GM23338 (cell line): ENCODE measurements at regions not wholly inside any gene's neighbourhood (a gene's known extent, or its start where the extent isn't known, plus 50 kb on each side); places are given as distances from the start of the nearest gene placed in this dataset.

Experiments
- ATAC-seq: fragments of 200-7000 bp; cut with Tn5 transposase; 3 replicates; pipeline ENCODE4 v1.9.1; 2020
- DNase-seq: peaks from one replicate; pipeline ENCODE4 v3.0.0-alpha.2; 2015; ENCODE audit warnings: low spot score
- H2AFZ ChIP-seq: fragments of 200-600 bp; sonication (generic); 2 replicates; pipeline ENCODE4 v1.8.0; 2016; ENCODE audit warnings: antibody characterized with exemption, mild to moderate bottlenecking, moderate library complexity
- H3F3A ChIP-seq: fragments of 200-600 bp; sonication (generic); replicated peaks from 2 replicates; pipeline ENCODE4 v1.8.0; 2017; ENCODE audit warnings: antibody characterized with exemption, mixed run types, low read depth
- H3K27ac ChIP-seq: fragments of 200-600 bp; sonication (generic); 2 replicates; pipeline ENCODE4 v1.6.1; 2016; ENCODE audit warnings: low read depth
- H3K27me3 ChIP-seq: fragments of 200-600 bp; sonication (generic); 2 replicates; pipeline ENCODE4 v1.8.0; 2016; ENCODE audit warnings: mild to moderate bottlenecking, mixed run types, moderate library complexity; ENCODE audit not compliant: insufficient read depth
- H3K36me3 ChIP-seq: fragments of 200-600 bp; sonication (generic); 2 replicates; pipeline ENCODE4 v1.8.0; 2016; ENCODE audit warnings: mild to moderate bottlenecking; ENCODE audit not compliant: insufficient read depth
- H3K4me1 ChIP-seq: fragments of 200-600 bp; sonication (generic); 2 replicates; pipeline ENCODE4 v1.8.0; 2016; ENCODE audit warnings: mild to moderate bottlenecking, moderate library complexity; ENCODE audit not compliant: insufficient read depth
- H3K4me2 ChIP-seq: fragments of 200-600 bp; sonication (generic); 2 replicates; pipeline ENCODE4 v1.7.1; 2017; ENCODE audit warnings: mixed run types
- H3K4me3 ChIP-seq: fragments of 200-600 bp; sonication (generic); 2 replicates; pipeline ENCODE4 v1.6.1; 2016; ENCODE audit warnings: mixed run types
- H3K79me2 ChIP-seq: fragments of 200-600 bp; sonication (generic); replicated peaks from 2 replicates; pipeline ENCODE4 v1.8.0; 2017; ENCODE audit warnings: mild to moderate bottlenecking; ENCODE audit not compliant: insufficient read depth
- H3K9me2 ChIP-seq: fragments of 200-600 bp; sonication (generic); 2 replicates; pipeline ENCODE4 v1.8.0; 2017; ENCODE audit not compliant: insufficient read depth
- H4K20me1 ChIP-seq: fragments of 200-600 bp; sonication (generic); replicated peaks from 2 replicates; pipeline ENCODE4 v1.8.0; 2017; ENCODE audit warnings: mild to moderate bottlenecking; ENCODE audit not compliant: insufficient read depth
- H3K27ac Mint-ChIP-seq: 2 replicates; pipeline ENCODE4 v1.8.0; 2020; ENCODE audit warnings: inconsistent platforms, mild to moderate bottlenecking, moderate library complexity, mixed read lengths
- H3K27me3 Mint-ChIP-seq: 3 replicates; pipeline ENCODE4 v1.8.0; 2022; ENCODE audit warnings: low read depth, mild to moderate bottlenecking, moderate library complexity, mixed read lengths, inconsistent platforms; ENCODE audit not compliant: insufficient read depth, poor library complexity
- H3K36me3 Mint-ChIP-seq: 3 replicates; pipeline ENCODE4 v1.8.0; 2021; ENCODE audit warnings: low read depth, mild to moderate bottlenecking, inconsistent platforms, moderate library complexity, mixed read lengths
- H3K4me1 Mint-ChIP-seq: 3 replicates; pipeline ENCODE4 v1.8.0; 2020; ENCODE audit warnings: mild to moderate bottlenecking, inconsistent platforms, mixed read lengths
- H3K4me3 Mint-ChIP-seq: 3 replicates; pipeline ENCODE4 v1.8.0; 2021; ENCODE audit warnings: moderate library complexity, mild to moderate bottlenecking, inconsistent platforms, mixed read lengths
- H3K9me3 Mint-ChIP-seq: 3 replicates; pipeline ENCODE4 v1.8.0; 2020; ENCODE audit warnings: moderate library complexity, mild to moderate bottlenecking, inconsistent platforms, mixed read lengths
- CREB1 ChIP-seq: fragments of 250-450 bp; sonication (Bioruptor Pico); IDR thresholded peaks from 2 replicates; pipeline ENCODE4 v1.5.0; 2020; ENCODE audit warnings: low read depth, mild to moderate bottlenecking, moderate library complexity
- EZH2 ChIP-seq: fragments of 200-600 bp; sonication (generic); IDR thresholded peaks from one replicate; pipeline ENCODE4 v1.8.0; 2017; ENCODE audit warnings: antibody characterized with exemption, mild to moderate bottlenecking, low read depth; ENCODE audit not compliant: unreplicated experiment
- EZH2phosphoT487 ChIP-seq: fragments of 200-600 bp; sonication (generic); IDR thresholded peaks from one replicate; pipeline ENCODE4 v1.8.1; 2018; ENCODE audit warnings: antibody characterized with exemption; ENCODE audit not compliant: unreplicated experiment
- JUNB ChIP-seq: IDR thresholded peaks from one replicate; pipeline ENCODE4 v1.6.1; 2016; ENCODE audit warnings: antibody characterized with exemption; ENCODE audit not compliant: unreplicated experiment
- NANOG ChIP-seq: IDR thresholded peaks from 2 replicates; pipeline ENCODE4 v1.6.1; 2016; ENCODE audit warnings: antibody characterized with exemption, borderline replicate concordance
- POLR2AphosphoS5 ChIP-seq: IDR thresholded peaks from 2 replicates; pipeline ENCODE4 v1.6.1; 2016; ENCODE audit warnings: antibody characterized with exemption, low read depth
- ZNF114 ChIP-seq: fragments of 250-450 bp; sonication (Bioruptor Pico); IDR thresholded peaks from 2 replicates; pipeline ENCODE4 v1.5.0; 2020; ENCODE audit warnings: mild to moderate bottlenecking, moderate library complexity
- ZNF331 ChIP-seq: fragments of 250-450 bp; sonication (Bioruptor Pico); IDR thresholded peaks from 2 replicates; pipeline ENCODE4 v1.5.0; 2020; ENCODE audit warnings: low read depth, mild to moderate bottlenecking, moderate library complexity
- TF ChIP-seq, protein P1 (sequence below): IDR thresholded peaks from one replicate; pipeline ENCODE4 v1.6.1; 2018; ENCODE audit warnings: antibody characterized with exemption; ENCODE audit not compliant: unreplicated experiment
- TF ChIP-seq, protein P2 (sequence below): IDR thresholded peaks from 2 replicates; pipeline ENCODE4 v1.6.1; 2016; ENCODE audit warnings: antibody characterized with exemption
- TF ChIP-seq, protein P3 (sequence below), 2 experiments: fragments of 200-600 bp in 1 of 2; sonication (generic) in 1 of 2; conservative IDR thresholded peaks; 2 replicates each; pipeline versions ENCODE4 v1.5.1 to v1.6.1; 2016 to 2017; ENCODE audit warnings: antibody characterized with exemption in 2 of 2, low read depth in 2 of 2, mild to moderate bottlenecking in 2 of 2, moderate library complexity in 1 of 2

- TF ChIP-seq, protein P1, sequence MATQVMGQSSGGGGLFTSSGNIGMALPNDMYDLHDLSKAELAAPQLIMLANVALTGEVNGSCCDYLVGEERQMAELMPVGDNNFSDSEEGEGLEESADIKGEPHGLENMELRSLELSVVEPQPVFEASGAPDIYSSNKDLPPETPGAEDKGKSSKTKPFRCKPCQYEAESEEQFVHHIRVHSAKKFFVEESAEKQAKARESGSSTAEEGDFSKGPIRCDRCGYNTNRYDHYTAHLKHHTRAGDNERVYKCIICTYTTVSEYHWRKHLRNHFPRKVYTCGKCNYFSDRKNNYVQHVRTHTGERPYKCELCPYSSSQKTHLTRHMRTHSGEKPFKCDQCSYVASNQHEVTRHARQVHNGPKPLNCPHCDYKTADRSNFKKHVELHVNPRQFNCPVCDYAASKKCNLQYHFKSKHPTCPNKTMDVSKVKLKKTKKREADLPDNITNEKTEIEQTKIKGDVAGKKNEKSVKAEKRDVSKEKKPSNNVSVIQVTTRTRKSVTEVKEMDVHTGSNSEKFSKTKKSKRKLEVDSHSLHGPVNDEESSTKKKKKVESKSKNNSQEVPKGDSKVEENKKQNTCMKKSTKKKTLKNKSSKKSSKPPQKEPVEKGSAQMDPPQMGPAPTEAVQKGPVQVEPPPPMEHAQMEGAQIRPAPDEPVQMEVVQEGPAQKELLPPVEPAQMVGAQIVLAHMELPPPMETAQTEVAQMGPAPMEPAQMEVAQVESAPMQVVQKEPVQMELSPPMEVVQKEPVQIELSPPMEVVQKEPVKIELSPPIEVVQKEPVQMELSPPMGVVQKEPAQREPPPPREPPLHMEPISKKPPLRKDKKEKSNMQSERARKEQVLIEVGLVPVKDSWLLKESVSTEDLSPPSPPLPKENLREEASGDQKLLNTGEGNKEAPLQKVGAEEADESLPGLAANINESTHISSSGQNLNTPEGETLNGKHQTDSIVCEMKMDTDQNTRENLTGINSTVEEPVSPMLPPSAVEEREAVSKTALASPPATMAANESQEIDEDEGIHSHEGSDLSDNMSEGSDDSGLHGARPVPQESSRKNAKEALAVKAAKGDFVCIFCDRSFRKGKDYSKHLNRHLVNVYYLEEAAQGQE: no peak
- TF ChIP-seq CREB1 (CRISPR knock-in tag) (no peak), EZH2 (no peak), ZNF331 (CRISPR knock-in tag) (no peak)
Measured at GRCh38 chr22:44400763-44401060, 88.0 kb upstream of the SHISAL1 start (continued).

DNA sequence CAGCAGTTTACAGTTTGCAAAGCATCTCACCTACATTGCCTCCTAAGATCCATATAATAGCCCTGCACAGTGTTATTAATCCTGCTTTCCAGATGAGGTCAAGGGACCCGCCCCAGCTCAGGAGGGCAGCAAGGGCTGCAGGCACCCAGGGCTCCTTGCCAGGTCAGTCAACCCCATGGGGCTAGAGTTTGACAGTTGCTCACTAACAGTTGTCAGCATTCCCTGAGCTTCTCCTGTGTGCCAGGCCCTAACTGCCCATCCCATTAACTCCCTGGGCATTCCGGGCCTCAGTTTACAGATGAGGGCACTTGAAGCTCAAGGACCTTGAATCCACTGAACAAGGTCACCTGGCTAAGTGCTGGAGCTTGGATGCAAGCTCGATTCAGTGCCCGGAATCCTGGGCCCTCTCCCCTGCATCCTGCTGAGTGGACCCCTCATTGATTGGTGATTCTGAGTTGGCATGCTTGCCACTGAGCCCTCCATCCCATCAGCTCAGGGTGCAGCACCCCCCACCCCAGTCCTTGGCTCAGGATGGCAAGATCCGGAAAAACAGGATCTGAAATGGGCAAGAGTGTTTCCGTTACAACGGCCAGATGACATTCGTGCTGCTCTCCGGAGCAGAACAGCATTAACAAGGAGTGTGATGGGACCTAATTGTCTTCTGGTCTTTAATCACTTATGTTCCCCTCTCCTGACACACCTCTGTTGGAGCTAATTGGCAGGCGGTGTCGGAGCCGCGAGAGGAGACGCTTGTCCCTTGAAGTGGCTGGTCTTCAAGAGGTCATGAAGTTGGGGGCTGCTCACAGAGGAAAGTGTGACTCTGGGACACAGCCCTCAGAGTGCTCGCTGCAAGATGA is 87.4 kb upstream of the SHISAL1 start:
- Histone ChIP-seq H3K4me3 (no peak overlapping the region), H3K36me3 (no peaks in the 10 kb centered on the region), H3K79me2 (no peaks in the 10 kb centered on the region), H3K9me2 (no peaks in the 10 kb centered on the region), H2AFZ (no peak overlapping the region), H3F3A (no peaks in the 10 kb centered on the region), H3K4me1 (no peaks in the 10 kb centered on the region), H3K4me2 (no peak overlapping the region), H3K27ac (no peak overlapping the region), H4K20me1 (no peaks in the 10 kb centered on the region), H3K27me3 (no peaks in the 10 kb centered on the region)
- no peaks in the 10 kb centered on the region; the same call in 2 of the 3 replicates for H3K9me3 Mint-ChIP-seq
- H3K4me3 Mint-ChIP-seq: no peak overlapping the region
- peaks cover 13% of the 10 kb centered on the region for H3K27me3 Mint-ChIP-seq
- no peak overlapping the region for H3K27ac Mint-ChIP-seq
- no peaks in the 10 kb centered on the region for H3K36me3 Mint-ChIP-seq
- H3K4me1 Mint-ChIP-seq: peaks cover 3% of the 10 kb centered on the region; the same call in 2 of the 3 replicates
- ATAC-seq: no peak
- DNase-seq: no peak
- TF ChIP-seq ZNF331 (CRISPR knock-in tag) (no peak), JUNB (no peak), ZNF114 (CRISPR knock-in tag) (no peak), NANOG (no peak), EZH2phosphoT487 (no peak), POLR2AphosphoS5 (no peak), EZH2 (no peak)
- TF ChIP-seq, protein P2, sequence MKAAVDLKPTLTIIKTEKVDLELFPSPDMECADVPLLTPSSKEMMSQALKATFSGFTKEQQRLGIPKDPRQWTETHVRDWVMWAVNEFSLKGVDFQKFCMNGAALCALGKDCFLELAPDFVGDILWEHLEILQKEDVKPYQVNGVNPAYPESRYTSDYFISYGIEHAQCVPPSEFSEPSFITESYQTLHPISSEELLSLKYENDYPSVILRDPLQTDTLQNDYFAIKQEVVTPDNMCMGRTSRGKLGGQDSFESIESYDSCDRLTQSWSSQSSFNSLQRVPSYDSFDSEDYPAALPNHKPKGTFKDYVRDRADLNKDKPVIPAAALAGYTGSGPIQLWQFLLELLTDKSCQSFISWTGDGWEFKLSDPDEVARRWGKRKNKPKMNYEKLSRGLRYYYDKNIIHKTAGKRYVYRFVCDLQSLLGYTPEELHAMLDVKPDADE: no peak
- TF ChIP-seq, protein P3, sequence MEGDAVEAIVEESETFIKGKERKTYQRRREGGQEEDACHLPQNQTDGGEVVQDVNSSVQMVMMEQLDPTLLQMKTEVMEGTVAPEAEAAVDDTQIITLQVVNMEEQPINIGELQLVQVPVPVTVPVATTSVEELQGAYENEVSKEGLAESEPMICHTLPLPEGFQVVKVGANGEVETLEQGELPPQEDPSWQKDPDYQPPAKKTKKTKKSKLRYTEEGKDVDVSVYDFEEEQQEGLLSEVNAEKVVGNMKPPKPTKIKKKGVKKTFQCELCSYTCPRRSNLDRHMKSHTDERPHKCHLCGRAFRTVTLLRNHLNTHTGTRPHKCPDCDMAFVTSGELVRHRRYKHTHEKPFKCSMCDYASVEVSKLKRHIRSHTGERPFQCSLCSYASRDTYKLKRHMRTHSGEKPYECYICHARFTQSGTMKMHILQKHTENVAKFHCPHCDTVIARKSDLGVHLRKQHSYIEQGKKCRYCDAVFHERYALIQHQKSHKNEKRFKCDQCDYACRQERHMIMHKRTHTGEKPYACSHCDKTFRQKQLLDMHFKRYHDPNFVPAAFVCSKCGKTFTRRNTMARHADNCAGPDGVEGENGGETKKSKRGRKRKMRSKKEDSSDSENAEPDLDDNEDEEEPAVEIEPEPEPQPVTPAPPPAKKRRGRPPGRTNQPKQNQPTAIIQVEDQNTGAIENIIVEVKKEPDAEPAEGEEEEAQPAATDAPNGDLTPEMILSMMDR (conservative IDR thresholded peaks at IDR 0.05; ENCODE audit: low read depth in 2 of 2): no peak
- TF ChIP-seq, protein P1: no peak
